ENCODE measurements at regions not wholly inside any gene's neighbourhood (a gene's known extent, or its start where the extent isn't known, plus 50 kb on each side); places are given as distances from the start of the nearest gene placed in this dataset.

GRCh38 chr6:121858310-121858709 lies 422.9 kb downstream of the GJA1 start:
- BruUV-seq (replicated peaks), result no TSS peak
- H3K79me2 ChIP-seq (ENCODE audit: control insufficient read depth, insufficient read depth, low read length), result no peaks in the 10 kb centered on the region

More at GRCh38 chr6:121858310-121858709, 422.9 kb downstream of the GJA1 start:
- no peaks in the 10 kb centered on the region for H3K27me3 ChIP-seq (ENCODE audit: control insufficient read depth in 2 of 2, insufficient read depth in 2 of 2, low read length in 2 of 2)
- TF ChIP-seq ZNF41 (CRISPR knock-in tag; conservative IDR thresholded peaks at IDR 0.05), result no peak
- no peak for TF ChIP-seq EWSR1 (IDR thresholded peaks at IDR 0.05; ENCODE audit: borderline replicate concordance, low read depth, partially characterized antibody)
- TF ChIP-seq ZBTB7A (IDR thresholded peaks at IDR 0.05; ENCODE audit: borderline replicate concordance, control insufficient read depth, low read depth, low read length), result no peak
- TF ChIP-seq ARID3B (CRISPR knock-in tag; IDR thresholded peaks at IDR 0.05; ENCODE audit: borderline replicate concordance), result no peak
- no peak for TF ChIP-seq FOXP4 (CRISPR knock-in tag; IDR thresholded peaks at IDR 0.05; ENCODE audit: borderline replicate concordance)
- no peak for TF ChIP-seq ZNF282 (CRISPR knock-in tag; IDR thresholded peaks at IDR 0.05)
- no peak for TF ChIP-seq MECOM (CRISPR knock-in tag; IDR thresholded peaks at IDR 0.05)
- TF ChIP-seq RUNX1 (IDR thresholded peaks at IDR 0.05; ENCODE audit: low read depth), result no peak
- no peak for TF ChIP-seq CREB3 (tag; conservative IDR thresholded peaks at IDR 0.05; ENCODE audit: low read depth)
- no peak for TF ChIP-seq TAF9B (IDR thresholded peaks at IDR 0.05; ENCODE audit: partially characterized antibody)
- no peak for TF ChIP-seq DNMT1 (IDR thresholded peaks at IDR 0.05)
- no peak for TF ChIP-seq CCAR2 (IDR thresholded peaks at IDR 0.05; ENCODE audit: low read depth, low read length)
- H3K9me3 ChIP-seq (replicated peaks; ENCODE audit: control insufficient read depth, insufficient read depth, low read depth, low read length), result no peaks in the 10 kb centered on the region; the same call in 1 of the 2 replicates
- ChIA-PET POLR2A (no interaction called here), CTCF (ENCODE audit: low intra/inter-chr PET ratio) (no interaction called here)
- no peak for DNase-seq (ENCODE audit: extremely low read depth in 1 of 4, low spot score in 3 of 4)
- no peak overlapping the region for H3K9ac ChIP-seq (ENCODE audit: insufficient read depth in 1 of 2, low read depth in 2 of 2, low read length in 2 of 2)
- H3K4me1 ChIP-seq (replicated peaks in 1 of 2; ENCODE audit: control insufficient read depth in 2 of 2, insufficient read depth in 2 of 2, low read length in 2 of 2), result no peaks in the 10 kb centered on the region
- ATAC-seq, result no peak
- H3K9me1 ChIP-seq (ENCODE audit: control insufficient read depth, insufficient read depth, low read length), result no peaks in the 10 kb centered on the region
- H3K4me3 ChIP-seq, result no peak overlapping the region
- 0% methylated on average over 4 of the region's 4 CpGs for WGBS (ENCODE audit: insufficient coverage, low coverage, missing lambda C conversion rate)
- no peak overlapping the region for H2AFZ ChIP-seq (ENCODE audit: low read depth, low read length)
- no peak overlapping the region for H3K4me2 ChIP-seq (ENCODE audit: insufficient read depth, low read length)
- in situ Hi-C loops (cut with MboI), result no loop called here
- H3K36me3 ChIP-seq (ENCODE audit: control insufficient read depth, insufficient read depth, low read length), result no peaks in the 10 kb centered on the region
- no peak overlapping the region for H3K27ac ChIP-seq (ENCODE audit: extremely low read depth, low read depth, low read length)
- no peaks in the 10 kb centered on the region for H4K20me1 ChIP-seq (replicated peaks; ENCODE audit: control insufficient read depth, insufficient read depth, low read length)
- intact Hi-C loops (cut with micrococcal nuclease), result no loop called here
- FAIRE-seq, result no peak

Data from K562 (cell line).